22Rv1 (cell line): ENCODE measurements at regions not wholly inside any gene's neighbourhood (a gene's known extent, or its start where the extent isn't known, plus 50 kb on each side); places are given as distances from the start of the nearest gene placed in this dataset.

ENCODE experiments used
- H3K27ac ChIP-seq: fragments of 450-650 bp; 2 replicates; pipeline ENCODE4 v1.5.1; 2017
- ZFX ChIP-seq: fragments of 450-650 bp; IDR thresholded peaks from 2 replicates; pipeline ENCODE4 v1.6.1; 2017; ENCODE audit warnings: antibody characterized with exemption, borderline replicate concordance
- TF ChIP-seq, protein P1 (sequence below): fragments of 450-650 bp; IDR thresholded peaks from 2 replicates; pipeline ENCODE4 v1.5.1; 2017; ENCODE audit warnings: mild to moderate bottlenecking

DNA sequence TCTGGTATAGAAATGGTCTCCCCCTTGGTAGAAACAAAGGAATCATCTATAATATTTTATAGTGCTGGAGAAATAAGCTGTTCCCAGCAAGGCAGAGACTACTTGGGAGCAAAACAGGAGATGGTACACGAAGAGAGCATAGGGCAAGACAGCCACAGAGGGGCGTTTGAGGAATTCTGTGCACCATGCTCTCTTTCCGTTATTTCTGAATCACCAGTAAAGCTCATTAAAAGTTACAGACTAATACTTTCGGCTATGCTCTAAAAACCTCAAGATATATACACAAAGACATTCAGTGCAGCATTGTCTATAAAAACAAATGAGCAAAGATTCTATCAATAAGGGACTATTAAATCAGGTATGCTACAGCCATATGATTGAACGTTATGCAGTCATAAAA, 68.5 kb upstream of the FHIP2A start:
- H3K27ac ChIP-seq, result no peak overlapping the region
- TF ChIP-seq, protein P1, sequence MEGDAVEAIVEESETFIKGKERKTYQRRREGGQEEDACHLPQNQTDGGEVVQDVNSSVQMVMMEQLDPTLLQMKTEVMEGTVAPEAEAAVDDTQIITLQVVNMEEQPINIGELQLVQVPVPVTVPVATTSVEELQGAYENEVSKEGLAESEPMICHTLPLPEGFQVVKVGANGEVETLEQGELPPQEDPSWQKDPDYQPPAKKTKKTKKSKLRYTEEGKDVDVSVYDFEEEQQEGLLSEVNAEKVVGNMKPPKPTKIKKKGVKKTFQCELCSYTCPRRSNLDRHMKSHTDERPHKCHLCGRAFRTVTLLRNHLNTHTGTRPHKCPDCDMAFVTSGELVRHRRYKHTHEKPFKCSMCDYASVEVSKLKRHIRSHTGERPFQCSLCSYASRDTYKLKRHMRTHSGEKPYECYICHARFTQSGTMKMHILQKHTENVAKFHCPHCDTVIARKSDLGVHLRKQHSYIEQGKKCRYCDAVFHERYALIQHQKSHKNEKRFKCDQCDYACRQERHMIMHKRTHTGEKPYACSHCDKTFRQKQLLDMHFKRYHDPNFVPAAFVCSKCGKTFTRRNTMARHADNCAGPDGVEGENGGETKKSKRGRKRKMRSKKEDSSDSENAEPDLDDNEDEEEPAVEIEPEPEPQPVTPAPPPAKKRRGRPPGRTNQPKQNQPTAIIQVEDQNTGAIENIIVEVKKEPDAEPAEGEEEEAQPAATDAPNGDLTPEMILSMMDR, result no peak
- no peak for TF ChIP-seq ZFX

GRCh38 chr10:114754445-114755320, 66.9 kb upstream of the FHIP2A start:
- TF ChIP-seq, protein P1, result no peak
- no peak for TF ChIP-seq ZFX

DNA sequence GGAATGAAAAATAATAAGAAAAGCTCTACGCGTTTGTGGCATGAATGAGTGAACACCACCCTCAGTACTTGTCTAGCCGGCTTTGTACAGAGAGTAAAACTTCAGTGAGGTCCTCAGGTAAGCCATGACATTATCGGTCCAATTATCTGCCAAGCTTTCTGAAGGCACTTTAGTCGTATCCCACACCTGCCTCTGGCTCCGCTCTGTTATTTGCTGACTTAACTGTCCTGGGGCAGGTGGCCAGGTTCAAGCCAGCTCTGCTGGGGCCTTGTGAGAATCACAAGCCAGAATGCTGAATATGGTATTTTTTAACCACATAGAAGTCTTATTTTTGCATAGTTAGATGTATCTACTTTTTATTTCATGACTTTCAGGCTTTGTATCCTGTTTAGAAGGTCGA, 66.0 kb upstream of the FHIP2A start:
- no peak overlapping the region for H3K27ac ChIP-seq
- TF ChIP-seq, protein P1, result no peak
- TF ChIP-seq ZFX, result no peak

More at GRCh38 chr10:114754445-114755320, 66.9 kb upstream of the FHIP2A start:
- H3K27ac ChIP-seq, result no peak overlapping the region

DNA sequence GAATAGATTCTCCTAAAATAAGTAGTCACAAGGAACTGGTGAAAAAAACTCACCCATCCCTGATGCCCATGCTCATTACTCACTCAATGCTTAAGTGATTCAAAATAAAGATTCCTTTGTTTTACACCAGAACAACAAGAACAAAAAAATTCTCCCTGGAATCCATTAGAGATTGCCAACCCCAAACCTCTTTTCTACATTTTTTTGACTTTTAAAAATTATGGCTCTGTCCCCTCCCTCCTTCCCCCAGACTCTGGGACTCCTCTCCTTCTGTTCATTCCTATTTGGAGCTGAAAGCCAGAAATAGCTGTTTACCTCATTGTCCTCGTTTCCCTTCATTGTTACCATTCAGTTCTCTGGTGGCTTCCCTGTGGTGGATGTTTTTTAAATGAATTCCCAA, 63.2 kb upstream of the FHIP2A start:
- no peak for TF ChIP-seq ZFX
- TF ChIP-seq, protein P1, result no peak
- H3K27ac ChIP-seq, result no peak overlapping the region

- TF ChIP-seq, protein P1, result no peak
- TF ChIP-seq ZFX, result no peak
- no peak overlapping the region for H3K27ac ChIP-seq
Observed at GRCh38 chr10:114761205-114762193, 60.1 kb upstream of the FHIP2A start.

DNA sequence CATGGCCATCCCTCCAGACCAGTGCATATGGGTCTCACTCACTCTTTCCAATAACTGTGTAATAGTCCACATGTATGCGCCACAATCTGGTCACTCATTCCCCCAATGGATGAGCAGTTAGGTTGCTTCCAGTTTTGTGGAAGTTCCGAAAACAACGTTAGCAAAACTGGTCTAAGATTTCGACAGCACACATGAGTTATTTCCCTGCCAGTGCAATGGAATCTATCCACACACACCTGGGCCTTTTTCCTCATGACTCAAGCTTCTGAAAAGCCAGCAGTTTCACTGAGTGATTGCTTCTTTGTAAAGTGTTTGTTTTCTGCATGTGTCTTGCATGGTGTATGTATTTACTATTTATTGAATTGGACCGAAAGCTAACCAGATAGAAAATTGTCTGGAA, 58.8 kb upstream of the FHIP2A start:
- H3K27ac ChIP-seq, result no peak overlapping the region
- no peak for TF ChIP-seq ZFX
- TF ChIP-seq, protein P1, result no peak
